Embryonic facial prominence (tissue), 1 donor: ENCODE measurements at regions not wholly inside any gene's neighbourhood (a gene's known extent, or its start where the extent isn't known, plus 50 kb on each side); places are given as distances from the start of the nearest gene placed in this dataset.

ENCODE experiments used
- DNase-seq: peaks from one replicate; pipeline ENCODE4 v3.0.0-alpha.2; 2016; ENCODE audit errors: extremely low spot score

DNA sequence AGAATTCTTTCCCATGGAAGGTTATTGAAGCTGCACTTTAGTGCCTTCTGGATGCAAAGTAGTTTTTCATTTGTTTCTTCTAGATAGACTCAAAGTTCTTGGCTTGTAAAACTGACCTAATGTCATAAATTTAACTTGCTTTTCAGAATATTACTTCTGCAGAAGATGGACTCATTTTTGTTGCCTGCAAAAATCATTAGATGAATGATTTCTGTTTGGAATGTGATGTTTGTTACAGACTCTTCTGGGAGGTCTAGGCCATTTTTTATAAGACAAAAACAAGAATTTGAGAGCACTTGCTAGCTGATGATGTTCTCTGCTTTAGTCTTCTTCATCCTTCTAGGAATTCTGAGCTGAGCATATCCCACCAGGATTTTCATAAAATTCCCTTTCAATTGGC, 308.6 kb upstream of the GIMD1 start:
- no peak for DNase-seq

DNA sequence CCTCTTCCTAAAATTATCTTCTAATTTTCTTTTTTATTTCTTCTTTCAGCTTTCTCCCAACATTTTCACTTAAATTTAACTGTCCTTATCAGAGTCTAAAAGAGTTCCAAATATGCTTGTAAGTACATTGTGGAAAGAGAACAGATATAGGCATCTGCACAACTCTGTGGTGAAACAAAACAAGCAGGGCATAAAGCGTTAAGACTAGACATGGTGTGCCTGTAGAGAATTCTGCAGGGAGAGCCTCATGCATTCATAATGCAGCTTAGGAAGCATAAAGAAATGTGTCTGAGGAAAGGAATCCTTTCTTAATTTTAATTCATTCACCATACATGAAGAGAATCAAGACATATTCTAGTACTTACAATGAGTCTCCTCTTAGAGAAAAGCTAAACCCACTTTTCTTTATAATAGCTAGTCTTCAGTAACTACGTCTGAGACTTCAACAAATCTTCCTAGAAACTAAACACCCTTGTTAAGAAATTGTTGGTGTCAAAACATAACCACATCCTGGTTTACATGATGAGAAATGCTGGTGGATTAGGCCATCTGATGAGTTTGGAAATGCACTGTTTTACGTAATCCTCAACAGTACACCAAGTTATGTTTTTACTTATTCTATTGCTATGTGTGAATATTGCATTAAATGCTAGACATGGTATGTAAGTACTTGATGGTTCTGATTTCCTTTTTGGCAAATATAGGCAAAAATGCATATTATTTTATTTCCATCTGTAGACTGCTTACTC, 307.8 kb upstream of the GIMD1 start:
- DNase-seq = no peak

DNA sequence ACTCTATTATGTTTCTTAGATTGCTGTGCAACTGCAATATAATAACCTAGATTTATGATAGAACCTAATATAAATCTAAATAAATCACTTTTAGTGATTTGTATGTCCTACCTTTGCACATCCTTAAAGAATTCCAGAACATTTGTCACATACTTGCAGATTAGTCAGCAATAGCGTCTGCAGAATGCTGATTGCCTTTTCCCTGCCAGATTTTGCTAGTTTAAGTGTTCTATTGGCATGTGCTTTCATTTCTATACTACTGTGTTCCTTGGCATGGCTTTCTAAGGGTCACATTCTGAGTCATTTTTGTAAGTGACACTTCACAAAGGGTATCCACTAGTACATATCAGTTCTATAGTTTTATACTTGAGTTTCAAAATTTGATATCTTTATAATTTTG, 303.1 kb upstream of the GIMD1 start:
- no peak for DNase-seq

DNA sequence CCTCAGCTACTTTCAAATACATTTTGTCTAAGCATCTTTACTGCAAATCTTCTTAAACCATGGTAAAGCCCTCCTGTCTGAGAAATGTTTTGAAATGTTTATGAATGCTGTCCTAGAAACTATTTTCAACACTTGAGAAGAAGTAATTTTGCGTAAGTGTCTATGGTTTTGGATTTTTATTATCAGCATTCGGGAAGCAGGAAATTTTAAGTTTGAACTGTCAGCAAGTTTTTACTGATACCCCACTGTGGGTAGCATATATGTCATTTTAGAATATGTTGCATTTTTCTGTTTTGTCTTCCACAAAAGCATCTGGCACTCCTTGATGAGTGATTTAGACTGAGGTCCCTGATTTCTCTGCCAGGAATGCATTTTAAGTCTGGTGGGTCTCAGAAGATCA, 302.4 kb upstream of the GIMD1 start:
- no peak for DNase-seq

DNA sequence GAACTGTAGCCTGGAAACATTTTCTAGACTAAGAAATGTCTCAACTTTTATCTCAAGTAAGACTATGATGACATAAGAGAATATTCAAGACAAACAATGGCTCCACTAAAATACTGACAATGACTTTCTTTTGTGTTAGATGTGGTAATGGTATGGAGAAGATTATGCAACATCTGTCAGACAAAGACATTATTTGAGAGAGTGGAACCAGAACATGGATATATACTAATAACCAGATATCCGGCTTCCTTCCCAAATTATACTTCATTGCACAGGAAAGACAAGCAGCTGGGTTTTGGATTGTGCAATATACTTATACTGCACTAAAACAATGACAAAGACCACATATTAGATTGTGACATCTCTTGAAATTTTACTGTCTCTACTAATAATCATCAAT, 290.8 kb upstream of the GIMD1 start:
- no peak for DNase-seq

DNA sequence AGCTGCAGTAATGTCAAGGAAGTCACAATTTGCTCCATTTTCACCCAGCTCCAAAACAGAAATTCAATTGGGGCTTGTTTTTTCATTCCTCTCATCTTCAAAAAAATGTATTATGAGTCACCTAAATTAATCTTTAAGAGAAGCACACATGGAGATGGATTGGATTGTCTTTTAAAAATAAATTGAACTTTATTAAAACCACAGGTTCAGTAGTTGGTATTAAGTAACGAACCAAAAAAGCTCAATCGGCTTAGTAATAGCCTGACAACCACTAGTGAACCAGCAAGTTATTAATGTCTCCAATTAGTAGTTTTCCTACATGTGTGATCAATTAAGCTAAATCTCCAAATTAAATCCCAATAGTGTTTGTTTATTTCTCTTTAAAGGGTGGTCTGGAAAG, 283.5 kb upstream of the GIMD1 start:
- no peak for DNase-seq

DNA sequence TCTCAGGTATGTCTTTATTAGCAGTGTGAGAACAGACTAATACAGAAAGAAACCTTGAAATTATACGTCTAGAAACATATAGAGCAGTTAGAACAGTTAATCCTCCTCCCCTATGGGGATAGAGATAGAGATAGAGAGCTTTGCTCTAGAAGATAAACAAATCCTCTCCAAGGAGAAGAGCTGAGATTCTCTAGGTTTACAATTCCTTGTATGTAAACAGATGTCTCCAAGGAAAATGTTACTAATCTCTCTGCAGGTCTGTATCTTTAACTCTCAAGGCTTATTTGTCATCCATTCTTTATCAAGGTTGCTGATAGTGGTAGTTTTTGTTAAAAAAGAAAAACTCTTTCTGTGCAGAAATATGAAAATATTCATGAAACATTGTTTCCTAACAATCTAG, 282.1 kb upstream of the GIMD1 start:
- DNase-seq = no peak

DNA sequence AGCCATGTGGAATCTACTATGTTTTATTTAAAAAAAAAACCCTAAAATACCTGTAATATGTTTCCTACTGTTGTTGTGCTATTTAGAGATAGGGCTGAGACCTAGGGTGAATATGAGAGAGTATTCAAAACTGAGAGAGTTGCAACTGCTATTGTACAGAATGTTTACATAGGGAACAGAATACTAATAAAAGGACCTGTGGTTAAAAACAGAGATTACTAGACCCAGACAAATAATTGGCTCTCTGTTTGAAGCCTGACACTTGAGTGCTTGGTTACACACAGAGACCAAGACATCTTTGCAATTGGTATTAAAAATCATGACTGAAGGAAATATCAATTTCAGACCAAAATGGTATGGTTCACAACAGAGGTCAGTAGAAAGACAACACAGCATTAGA, 278.9 kb upstream of the GIMD1 start:
- DNase-seq = no peak

DNA sequence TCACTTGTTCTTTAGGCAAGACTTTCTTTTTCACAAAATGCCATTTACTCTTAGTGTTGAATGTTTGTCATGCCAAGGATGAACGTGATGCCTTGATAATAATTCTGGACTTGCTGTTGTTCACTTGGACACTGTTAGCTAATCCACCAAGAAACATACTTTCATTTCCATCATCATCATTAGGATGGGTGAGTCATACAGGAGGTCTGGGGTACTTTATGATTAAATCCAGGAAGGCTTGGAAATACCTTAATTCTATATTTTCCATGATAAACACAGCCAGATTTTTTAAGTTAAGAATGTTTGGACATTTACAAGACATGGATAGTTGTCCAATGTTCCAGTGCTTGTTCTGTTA, 260.7 kb upstream of the GIMD1 start:
- DNase-seq = no peak

DNA sequence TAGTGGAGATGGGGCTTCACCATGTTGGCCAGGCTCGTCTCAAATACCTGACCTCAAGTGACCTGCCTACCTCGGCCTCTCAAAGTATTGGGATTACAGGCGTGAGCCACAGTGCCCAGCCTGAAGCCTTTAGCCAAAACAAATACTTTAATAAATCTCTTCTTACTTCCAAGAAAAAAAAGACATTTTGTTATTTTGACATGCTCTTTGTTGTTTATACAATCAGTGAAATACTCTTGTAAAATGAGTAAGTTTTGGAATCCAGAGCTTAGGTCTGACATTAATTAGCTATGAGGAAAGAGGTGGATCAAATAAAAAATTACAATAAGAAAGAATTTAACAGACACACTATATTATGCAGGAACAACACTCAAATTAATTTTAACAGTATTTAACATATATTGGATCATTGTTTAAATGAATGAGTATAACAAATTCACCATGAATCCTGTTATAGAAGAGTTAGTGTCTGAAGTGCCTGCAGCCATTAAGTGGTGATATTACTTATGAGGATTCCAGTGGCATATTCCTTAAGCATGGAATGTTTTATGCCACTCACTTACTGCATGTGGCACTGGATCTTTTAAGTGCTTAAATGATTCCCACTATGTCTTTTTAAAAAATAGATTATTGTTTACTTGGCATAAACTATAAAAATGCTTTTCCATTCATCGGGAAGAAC, 260.1 kb upstream of the GIMD1 start:
- no peak for DNase-seq

DNA sequence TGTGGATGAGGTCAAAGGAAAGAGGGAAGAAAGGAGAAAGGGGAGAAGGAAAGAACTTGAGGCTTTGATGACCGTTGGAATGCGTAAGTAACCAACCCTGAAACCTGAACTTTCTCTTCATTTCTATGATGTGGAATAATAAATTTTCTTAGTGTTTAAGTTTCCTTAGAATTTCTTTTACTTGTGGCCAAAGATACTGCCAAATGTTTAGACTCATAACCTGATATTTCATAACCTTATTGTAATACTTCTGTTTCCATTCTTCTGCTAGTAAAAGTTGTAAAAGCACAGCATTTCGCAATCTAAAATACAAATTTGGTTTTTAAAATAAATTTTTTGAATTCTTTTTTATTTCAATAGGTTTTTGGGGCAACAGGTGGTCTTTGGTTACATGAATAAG, 258.5 kb upstream of the GIMD1 start:
- no peak for DNase-seq

DNA sequence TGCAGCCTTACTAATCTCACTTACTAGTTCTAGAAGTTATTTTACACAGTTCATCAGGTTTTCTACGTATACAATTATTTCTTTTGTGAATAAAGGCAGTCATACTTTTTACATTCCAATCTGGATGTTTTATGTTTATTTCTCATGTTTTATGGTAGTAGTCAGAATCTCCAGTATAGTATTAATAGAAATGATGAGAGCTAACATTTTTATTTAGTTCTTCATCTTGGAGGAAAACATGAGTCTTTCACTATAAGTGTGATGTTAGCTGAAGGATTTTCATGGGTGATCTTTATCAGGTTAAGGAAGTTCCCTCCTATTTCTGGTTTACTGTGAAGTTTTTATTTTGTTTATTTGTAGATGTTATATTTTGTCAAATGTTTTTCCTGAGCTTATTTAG, 256.1 kb upstream of the GIMD1 start:
- DNase-seq = no peak

DNA sequence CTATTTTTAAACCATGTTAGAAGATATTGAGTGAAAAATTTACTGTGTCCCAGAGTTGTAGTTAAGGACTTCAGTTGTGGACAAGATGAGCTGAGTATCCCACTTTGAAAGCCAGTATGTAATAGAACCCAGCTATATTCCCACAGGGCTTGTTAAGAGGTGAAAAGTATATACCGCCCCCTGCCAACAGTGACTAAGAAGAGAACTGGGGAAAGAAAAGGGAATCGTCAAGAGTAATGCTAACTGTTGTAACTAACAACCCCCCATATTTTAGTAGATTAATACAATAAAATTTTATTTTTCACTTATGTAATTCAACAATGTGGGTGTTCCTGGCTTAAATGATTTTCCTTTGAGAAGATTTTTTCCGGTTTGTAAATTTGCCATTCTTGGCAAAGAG, 250.4 kb upstream of the GIMD1 start:
- no peak for DNase-seq

DNA sequence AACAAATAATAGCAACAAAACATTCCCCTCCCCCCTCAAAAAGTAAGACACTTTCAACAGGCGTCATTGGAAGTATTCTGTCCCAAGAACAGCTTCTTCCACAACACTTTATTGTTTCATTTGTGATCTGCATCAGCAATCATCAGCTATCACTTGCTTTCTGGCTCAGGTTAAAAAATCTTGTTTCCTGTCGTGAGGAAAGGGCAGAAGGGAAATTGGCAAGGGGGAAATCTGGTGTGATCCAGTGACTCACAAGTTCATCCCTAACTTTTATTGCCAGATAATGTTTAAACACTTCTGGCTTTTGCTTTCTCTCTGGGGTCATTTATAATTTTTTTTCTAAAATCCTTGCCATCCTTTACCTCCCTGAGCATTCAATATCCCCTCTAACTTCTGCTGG, 247.4 kb upstream of the GIMD1 start:
- DNase-seq = no peak

DNA sequence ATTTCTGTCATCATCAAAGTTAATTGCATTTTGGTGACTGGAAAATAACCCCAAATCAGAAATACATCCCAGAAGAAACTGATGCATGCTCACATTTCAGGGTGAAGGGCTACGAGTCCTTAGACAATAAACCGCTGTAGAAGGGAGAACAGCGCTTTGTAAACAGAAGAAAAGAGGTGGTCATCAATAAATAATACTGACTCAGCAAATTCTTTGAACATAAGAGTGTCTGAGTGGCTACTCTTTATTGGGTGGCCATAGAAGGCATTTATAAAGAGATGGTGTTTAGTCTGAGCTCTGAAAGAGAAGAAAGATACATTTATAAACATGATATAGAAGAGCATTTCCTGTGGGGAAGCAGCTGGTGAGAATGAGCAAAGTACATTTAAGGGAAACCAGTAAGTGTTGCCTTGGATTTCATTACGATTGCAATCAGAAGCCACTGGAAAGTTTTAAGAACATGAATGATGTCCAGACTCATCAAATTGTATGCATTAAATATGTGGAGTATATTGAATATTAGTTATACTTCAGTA, 246.9 kb upstream of the GIMD1 start:
- no peak for DNase-seq

DNA sequence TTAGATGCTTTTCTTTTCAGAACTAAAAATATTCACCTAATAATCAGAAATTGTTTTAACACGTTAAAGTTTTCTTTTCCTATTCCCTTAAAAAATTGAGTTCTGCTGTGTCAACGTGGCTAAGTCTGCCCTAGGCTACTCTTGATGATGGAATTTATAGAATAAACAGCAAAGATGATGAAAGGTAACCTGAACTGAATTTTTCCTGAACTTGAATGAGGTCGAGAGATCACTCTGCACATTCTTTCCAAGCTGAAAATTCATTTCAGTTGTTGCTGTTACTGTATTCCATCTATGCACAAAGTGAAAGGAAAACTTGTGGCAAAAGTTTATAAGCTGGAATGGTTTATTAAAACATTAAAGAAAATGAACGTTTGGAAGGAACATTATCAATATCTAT, 245.9 kb upstream of the GIMD1 start:
- peak; percentile 29 for DNase-seq

DNA sequence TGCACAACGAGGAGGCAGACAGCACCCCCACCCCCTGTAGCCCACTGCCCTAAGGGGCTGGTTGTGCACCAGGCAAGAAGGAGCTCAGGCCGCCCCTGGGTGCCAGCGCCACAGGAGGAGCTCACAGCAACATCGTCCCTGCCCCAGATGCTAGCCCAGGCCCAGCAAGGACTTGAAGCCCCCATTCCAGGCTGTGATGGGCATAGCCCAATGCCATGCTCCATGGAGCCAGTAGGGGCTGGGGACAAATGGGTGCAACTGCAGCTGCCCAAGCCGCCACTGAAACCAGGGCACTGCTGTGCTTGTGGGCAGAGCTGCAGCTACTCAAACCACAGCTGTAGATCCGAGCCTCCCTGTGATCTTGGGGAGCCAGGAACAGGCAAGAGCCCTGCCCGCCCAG, 241.3 kb upstream of the GIMD1 start:
- DNase-seq = no peak

DNA sequence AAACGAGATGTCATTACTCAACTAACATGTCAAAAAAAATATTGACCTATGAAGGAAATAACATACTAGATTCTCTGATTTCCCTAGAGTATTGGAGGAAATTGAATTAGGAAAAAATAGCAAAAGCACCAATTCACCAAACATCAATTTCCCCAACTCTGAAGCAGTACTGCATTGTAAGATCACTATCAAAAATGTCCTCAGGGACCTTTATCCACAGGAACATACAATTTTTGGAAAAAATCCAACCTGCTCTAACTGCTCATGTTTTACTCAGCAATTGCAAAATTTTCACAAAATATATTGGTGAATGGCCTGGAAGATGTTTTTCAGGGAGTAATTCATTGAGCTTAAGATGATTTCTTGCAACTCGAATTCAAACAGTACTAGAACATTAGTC, 239.0 kb upstream of the GIMD1 start:
- DNase-seq = no peak

DNA sequence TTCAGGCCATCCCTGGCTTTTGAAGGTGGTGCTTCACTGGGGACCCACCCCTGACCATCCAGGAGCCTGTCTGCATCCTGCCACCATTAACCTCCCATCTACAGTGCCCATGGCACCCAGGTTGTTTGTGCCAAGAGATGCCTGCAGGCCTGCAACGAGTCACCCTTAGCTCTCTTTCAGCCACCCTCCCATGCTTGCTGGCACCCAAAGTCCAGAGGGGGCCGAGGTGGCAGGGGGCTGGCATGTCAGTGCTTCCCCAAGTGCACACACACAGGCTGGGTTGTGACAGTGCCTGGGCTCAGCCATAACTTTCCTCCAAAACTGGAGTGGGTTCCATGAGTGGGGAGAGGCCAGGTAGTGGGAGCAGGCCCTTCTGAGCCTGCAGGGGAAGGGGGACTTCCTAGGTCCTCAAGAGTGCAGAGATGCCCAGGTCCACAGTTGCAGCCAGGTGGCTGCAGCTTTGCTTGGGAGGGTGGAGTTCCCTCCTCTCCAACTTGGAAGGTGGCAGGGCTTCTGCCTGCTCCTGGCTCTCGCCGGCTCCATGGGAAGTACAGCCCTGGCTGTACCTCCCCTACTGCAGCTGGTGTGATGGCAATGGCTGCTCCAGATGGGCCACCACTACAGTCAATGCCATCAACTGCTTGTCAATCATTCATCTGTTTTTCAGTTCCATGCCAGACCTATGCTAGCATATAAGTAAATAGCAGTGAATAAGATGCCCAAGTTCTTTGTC, 235.9 kb upstream of the GIMD1 start:
- no peak for DNase-seq

DNA sequence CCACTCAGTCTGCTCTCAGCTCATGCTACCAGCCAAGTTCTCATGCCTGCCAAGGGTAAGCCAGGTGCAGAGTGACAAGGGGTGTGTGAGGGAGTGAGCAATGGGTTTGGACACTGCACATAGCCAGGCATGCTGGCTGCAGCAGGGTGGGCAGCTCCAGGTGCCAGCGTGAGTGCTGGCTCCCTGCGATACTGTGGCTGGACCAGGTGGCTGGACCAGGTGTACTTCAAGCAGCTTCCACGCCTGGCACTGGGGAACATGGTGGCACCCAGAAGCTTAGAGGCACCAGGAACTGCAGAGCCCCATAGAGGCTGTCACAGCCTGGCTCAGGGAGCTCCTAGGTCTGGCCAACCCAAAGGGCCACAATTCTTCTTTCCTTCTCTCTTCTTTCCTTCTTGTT, 234.9 kb upstream of the GIMD1 start:
- no peak for DNase-seq

DNA sequence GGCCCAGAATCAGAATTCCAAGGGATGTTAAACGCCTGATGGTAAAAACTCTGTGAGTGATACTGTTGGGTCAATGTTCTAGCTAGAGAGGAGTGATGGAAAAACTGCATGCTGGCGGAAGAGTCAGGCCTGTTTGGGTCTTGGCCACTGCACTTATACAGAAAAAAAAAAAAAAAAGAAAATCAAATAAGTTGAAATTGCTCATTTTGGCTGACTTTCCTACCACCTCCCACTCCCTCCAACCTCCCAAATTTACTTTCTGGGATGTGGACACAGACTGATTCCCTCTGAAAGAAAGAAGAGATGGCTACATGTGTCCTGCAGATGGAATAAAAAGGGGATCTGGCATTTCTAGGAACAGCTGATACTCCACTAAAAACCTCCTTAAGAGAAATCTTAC, 234.1 kb upstream of the GIMD1 start:
- DNase-seq = no peak

DNA sequence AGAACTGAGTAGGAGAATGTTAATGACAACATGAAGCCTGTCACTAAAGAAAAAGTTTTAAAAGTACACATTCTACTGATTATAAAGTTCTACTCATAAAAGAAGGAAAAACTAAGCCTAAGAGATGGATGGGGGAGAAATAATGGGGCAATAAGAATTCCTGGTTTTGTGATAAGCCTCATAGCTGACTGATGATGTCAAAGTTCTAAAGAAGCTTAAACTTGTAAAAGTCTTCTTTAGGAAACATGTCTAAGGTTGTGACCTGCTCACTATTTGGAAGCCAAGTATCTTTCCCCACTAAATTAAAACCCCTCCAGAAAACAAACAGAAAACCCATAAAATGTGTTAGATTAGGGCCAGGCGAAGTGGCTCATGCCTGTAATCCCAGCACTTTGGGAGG, 232.9 kb upstream of the GIMD1 start:
- DNase-seq = no peak

DNA sequence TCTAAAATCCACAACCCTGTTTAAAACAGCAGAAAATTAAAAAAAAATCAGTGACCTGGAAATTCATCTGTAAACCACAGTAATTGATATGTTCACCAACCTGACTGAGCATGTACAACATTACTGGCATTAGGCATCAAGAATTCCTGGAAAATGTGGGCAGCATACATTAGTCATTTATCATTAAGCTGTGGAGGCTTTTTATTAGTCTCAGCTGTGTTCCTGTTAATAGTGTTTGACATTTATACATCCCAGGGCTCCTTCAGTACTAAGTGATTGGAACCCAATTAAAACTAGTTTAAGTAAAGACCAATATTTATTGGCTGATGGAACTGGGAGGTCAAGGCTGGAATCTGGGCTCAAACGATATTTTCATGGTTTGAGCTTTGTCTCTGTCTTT, 227.3 kb upstream of the GIMD1 start:
- no peak for DNase-seq
